Endothelial cell of umbilical vein (primary cell): ENCODE measurements at regions not wholly inside any gene's neighbourhood (a gene's known extent, or its start where the extent isn't known, plus 50 kb on each side); places are given as distances from the start of the nearest gene placed in this dataset.

ENCODE experiments used
- BruUV-seq: library from RNA; stranded (reverse); fragments of 400-500 nt; replicated peaks from 2 replicates; lab custom pipeline; 2021; lab: Mats Ljungman, UMichigan
- CTCF ChIA-PET: fragments of 300-600, 350-600 bp; sonication (Branson Sonifier 250); formaldehyde crosslinking; loops from one replicate; lab custom pipeline; 2021; ENCODE audit warnings: antibody characterized with exemption, inconsistent platforms; lab: Charles Lee
- POLR2A ChIA-PET: fragments of 300-600, 350-600 bp; sonication (Branson Sonifier 250); formaldehyde crosslinking; loops from one replicate; lab custom pipeline; 2021; ENCODE audit warnings: antibody characterized with exemption, inconsistent platforms; lab: Charles Lee
- DNase-seq: peaks from one replicate; pipeline ENCODE4 v3.0.0-alpha.2; 2011; ENCODE audit warnings: low read depth, low spot score
- FAIRE-seq: peaks from 2 replicates; lab custom pipeline; 2011; peaks lifted over from hg19 to GRCh38; lab: Jason Lieb, UNC
- H2AFZ ChIP-seq: 2 replicates; pipeline ENCODE4 v1.6.0; 2012; ENCODE audit warnings: low read depth, low read length, control low read depth, inconsistent platforms
- H3K27ac ChIP-seq: 2 replicates; pipeline ENCODE4 v1.5.1; 2011; ENCODE audit warnings: low read depth, mild to moderate bottlenecking, control low read depth, low read length, moderate library complexity; ENCODE audit not compliant: insufficient read depth
- H3K27me3 ChIP-seq, 2 experiments: 2 replicates each; pipeline versions ENCODE4 v1.6.0 to v1.6.1; 2011; ENCODE audit warnings: low read length in 2 of 2, mixed read lengths in 1 of 2; ENCODE audit not compliant: control insufficient read depth in 2 of 2, insufficient read depth in 2 of 2
- H3K36me3 ChIP-seq, 2 experiments: 2 replicates in 1 of 2; 3 replicates in 1 of 2; pipeline ENCODE4 v1.5.1; 2011; ENCODE audit warnings: low read length in 2 of 2, mild to moderate bottlenecking in 1 of 2, moderate library complexity in 1 of 2; ENCODE audit not compliant: control insufficient read depth in 2 of 2, insufficient read depth in 2 of 2; ENCODE audit errors: extremely low read depth in 1 of 2
- H3K4me1 ChIP-seq: 3 replicates; pipeline ENCODE4 v1.5.1; 2011; ENCODE audit warnings: mild to moderate bottlenecking, low read length; ENCODE audit not compliant: control insufficient read depth, insufficient read depth; ENCODE audit errors: extremely low read depth
- H3K4me2 ChIP-seq: 2 replicates; pipeline ENCODE4 v1.6.1; 2011; ENCODE audit warnings: low read length, control low read depth, mixed read lengths; ENCODE audit not compliant: insufficient read depth
- H3K4me3 ChIP-seq, 3 experiments: fragments of 200-600 bp in 1 of 3; sonication (generic), shearing (Covaris generic) in 1 of 3; replicated peaks in 1 of 3; 2 replicates each; pipeline ENCODE4 v1.5.1; 2011 to 2016; ENCODE audit warnings: control low read depth in 3 of 3, low read length in 3 of 3, mild to moderate bottlenecking in 2 of 3, inconsistent platforms in 1 of 3, low read depth in 1 of 3, moderate library complexity in 1 of 3; ENCODE audit not compliant: insufficient read depth in 1 of 3
- H3K79me2 ChIP-seq: 2 replicates; pipeline ENCODE4 v1.6.0; 2012; ENCODE audit warnings: low read length, inconsistent platforms; ENCODE audit not compliant: control insufficient read depth, insufficient read depth
- H3K9ac ChIP-seq: replicated peaks from 2 replicates; pipeline ENCODE3; 2011; ENCODE audit warnings: low read length, control low read depth; ENCODE audit not compliant: insufficient read depth; ENCODE audit errors: extremely low read depth
- H3K9me1 ChIP-seq: replicated peaks from 3 replicates; pipeline ENCODE4 v1.6.0; 2011; ENCODE audit warnings: mild to moderate bottlenecking, low read length; ENCODE audit not compliant: control insufficient read depth, insufficient read depth; ENCODE audit errors: extremely low read depth
- H3K9me3 ChIP-seq: replicated peaks from 2 replicates; pipeline ENCODE4 v1.5.1; 2012; ENCODE audit warnings: low read length, inconsistent platforms; ENCODE audit not compliant: control insufficient read depth, insufficient read depth
- H4K20me1 ChIP-seq: replicated peaks from 2 replicates; pipeline ENCODE3; 2011; ENCODE audit warnings: mild to moderate bottlenecking, low read length; ENCODE audit not compliant: control insufficient read depth, insufficient read depth; ENCODE audit errors: extremely low read depth
- EZH2 ChIP-seq: IDR thresholded peaks from 2 replicates; pipeline ENCODE4 v1.6.1; 2012; ENCODE audit warnings: borderline replicate concordance, low read depth, mild to moderate bottlenecking, moderate library complexity, low read length, inconsistent platforms; ENCODE audit not compliant: severe bottlenecking
- FOS ChIP-seq: IDR thresholded peaks from 2 replicates; pipeline ENCODE4 v1.6.1; 2011; ENCODE audit warnings: mild to moderate bottlenecking, low read length, moderate library complexity, borderline replicate concordance; ENCODE audit not compliant: insufficient read depth
- GATA2 ChIP-seq: IDR thresholded peaks from 2 replicates; pipeline ENCODE4 v1.7.0; 2011; ENCODE audit warnings: low read depth, mild to moderate bottlenecking, moderate library complexity, mixed read lengths, low read length; ENCODE audit not compliant: insufficient read length, insufficient read depth
- JUN ChIP-seq: IDR thresholded peaks from 2 replicates; pipeline ENCODE4 v1.6.1; 2011; ENCODE audit warnings: borderline replicate concordance, low read depth; ENCODE audit not compliant: insufficient read length, insufficient read depth
- MYC ChIP-seq: IDR thresholded peaks from one replicate; pipeline ENCODE4 v1.6.1; 2011; ENCODE audit warnings: mild to moderate bottlenecking, low read depth, low read length
- POLR2A ChIP-seq: IDR thresholded peaks from 2 replicates; pipeline ENCODE4 v1.6.1; 2012; ENCODE audit warnings: low read depth, mild to moderate bottlenecking, control low read depth, low read length
- POLR2AphosphoS5 ChIP-seq: IDR thresholded peaks from 2 replicates; pipeline ENCODE4 v1.6.1; 2012; ENCODE audit warnings: low read depth, mild to moderate bottlenecking, control low read depth, low read length, moderate library complexity; ENCODE audit not compliant: insufficient read depth
- dilution Hi-C: fragments of 300-500 bp; cut with MboI; formaldehyde crosslinking; loops from one replicate; pipeline ENCODE4 v1.15.0; 2019; ENCODE audit warnings: low sequenced_read_pairs; ENCODE audit not compliant: extremely low pct_ligation_motif_present
- intact Hi-C: fragments of 100-400 bp; cut with micrococcal nuclease; formaldehyde crosslinking; loops from one replicate; pipeline ENCODE4 v1.10.0; 2022
- TF ChIP-seq, protein P1 (sequence below): IDR thresholded peaks from 2 replicates; pipeline ENCODE4 v1.6.1; 2011; ENCODE audit not compliant: insufficient read depth, insufficient read length
- TF ChIP-seq, protein P2 (sequence below), 2 donors: IDR thresholded peaks; 1 replicate in 1 of 2; 2 replicates in 1 of 2; pipeline ENCODE4 v1.5.1; 2011; ENCODE audit warnings: low read length in 2 of 2, mild to moderate bottlenecking in 2 of 2, moderate library complexity in 2 of 2, control low read depth in 1 of 2, inconsistent platforms in 1 of 2, low read depth in 1 of 2; ENCODE audit not compliant: insufficient read depth in 1 of 2; ENCODE audit errors: extremely low read depth in 1 of 2

DNA sequence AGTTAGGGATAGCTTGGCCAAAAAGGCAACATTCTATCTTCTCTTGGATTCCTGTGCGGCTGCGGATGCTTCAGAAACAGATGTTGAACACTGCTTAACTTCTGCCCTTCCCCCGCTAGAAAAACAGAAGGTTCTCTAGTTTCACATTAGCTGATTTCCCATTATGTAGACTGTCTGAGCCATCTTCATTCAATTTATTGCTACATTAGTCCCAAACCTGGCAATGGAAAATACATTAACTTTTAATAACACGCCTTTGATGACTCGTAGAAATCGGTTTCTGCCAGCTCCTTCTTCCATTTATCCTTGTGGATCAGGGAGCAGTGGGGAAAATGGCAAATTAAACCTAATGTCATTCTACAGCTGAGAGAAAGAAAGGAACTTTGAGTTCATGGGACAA lies 119.9 kb downstream of the SLC16A9 start:
- no peaks in the 10 kb centered on the region for H4K20me1 ChIP-seq
- ChIA-PET POLR2A (no interaction called here), CTCF (interaction anchor here (1.1 kb wide), 1 partner anchor 9 kb away, joined by 3 read pairs; no protein-coding TSS in a partner anchor)
- dilution Hi-C loops: no loop called here
- H3K4me3 ChIP-seq: no peak overlapping the region
- DNase-seq: no peak
- no peak overlapping the region for H3K27ac ChIP-seq
- H3K9me3 ChIP-seq: no peaks in the 10 kb centered on the region
- H3K27me3 ChIP-seq: no peaks in the 10 kb centered on the region
- H3K9me1 ChIP-seq: no peaks in the 10 kb centered on the region
- no TSS peak for BruUV-seq
- no peak overlapping the region for H3K4me2 ChIP-seq
- H3K36me3 ChIP-seq: no peaks in the 10 kb centered on the region
- H3K79me2 ChIP-seq: no peaks in the 10 kb centered on the region
- H2AFZ ChIP-seq: no peak overlapping the region
- no peaks in the 10 kb centered on the region for H3K4me1 ChIP-seq
- intact Hi-C loops: loop anchor here (5.0 kb wide), 1 partner anchor 42 kb away; no protein-coding TSS in a partner anchor
- TF ChIP-seq, protein P1, sequence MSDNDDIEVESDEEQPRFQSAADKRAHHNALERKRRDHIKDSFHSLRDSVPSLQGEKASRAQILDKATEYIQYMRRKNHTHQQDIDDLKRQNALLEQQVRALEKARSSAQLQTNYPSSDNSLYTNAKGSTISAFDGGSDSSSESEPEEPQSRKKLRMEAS: no peak
- no peak for TF ChIP-seq MYC
- TF ChIP-seq, protein P2, sequence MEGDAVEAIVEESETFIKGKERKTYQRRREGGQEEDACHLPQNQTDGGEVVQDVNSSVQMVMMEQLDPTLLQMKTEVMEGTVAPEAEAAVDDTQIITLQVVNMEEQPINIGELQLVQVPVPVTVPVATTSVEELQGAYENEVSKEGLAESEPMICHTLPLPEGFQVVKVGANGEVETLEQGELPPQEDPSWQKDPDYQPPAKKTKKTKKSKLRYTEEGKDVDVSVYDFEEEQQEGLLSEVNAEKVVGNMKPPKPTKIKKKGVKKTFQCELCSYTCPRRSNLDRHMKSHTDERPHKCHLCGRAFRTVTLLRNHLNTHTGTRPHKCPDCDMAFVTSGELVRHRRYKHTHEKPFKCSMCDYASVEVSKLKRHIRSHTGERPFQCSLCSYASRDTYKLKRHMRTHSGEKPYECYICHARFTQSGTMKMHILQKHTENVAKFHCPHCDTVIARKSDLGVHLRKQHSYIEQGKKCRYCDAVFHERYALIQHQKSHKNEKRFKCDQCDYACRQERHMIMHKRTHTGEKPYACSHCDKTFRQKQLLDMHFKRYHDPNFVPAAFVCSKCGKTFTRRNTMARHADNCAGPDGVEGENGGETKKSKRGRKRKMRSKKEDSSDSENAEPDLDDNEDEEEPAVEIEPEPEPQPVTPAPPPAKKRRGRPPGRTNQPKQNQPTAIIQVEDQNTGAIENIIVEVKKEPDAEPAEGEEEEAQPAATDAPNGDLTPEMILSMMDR (IDR thresholded peaks at IDR 0.05; ENCODE audit: extremely low read depth in 1 of 2, insufficient read depth in 1 of 2, low read depth in 1 of 2, low read length in 2 of 2): no peak
- no peak for TF ChIP-seq EZH2
- TF ChIP-seq POLR2A: no peak
- TF ChIP-seq GATA2: no peak
- TF ChIP-seq FOS: no peak
- TF ChIP-seq POLR2AphosphoS5: no peak
- no peak for TF ChIP-seq JUN
- no peak for FAIRE-seq
- no peak overlapping the region for H3K9ac ChIP-seq
